ENCODE measurements at regions not wholly inside any gene's neighbourhood (a gene's known extent, or its start where the extent isn't known, plus 50 kb on each side); places are given as distances from the start of the nearest gene placed in this dataset.

GRCh38 chr4:96525898-96526297 is 686.0 kb downstream of the PDHA2 start:
- TF ChIP-seq CTCF (IDR thresholded peaks at IDR 0.05) (no peak), POLR2A (IDR thresholded peaks at IDR 0.05) (no peak)
